ENCODE measurements at regions not wholly inside any gene's neighbourhood (a gene's known extent, or its start where the extent isn't known, plus 50 kb on each side); places are given as distances from the start of the nearest gene placed in this dataset.

DNA sequence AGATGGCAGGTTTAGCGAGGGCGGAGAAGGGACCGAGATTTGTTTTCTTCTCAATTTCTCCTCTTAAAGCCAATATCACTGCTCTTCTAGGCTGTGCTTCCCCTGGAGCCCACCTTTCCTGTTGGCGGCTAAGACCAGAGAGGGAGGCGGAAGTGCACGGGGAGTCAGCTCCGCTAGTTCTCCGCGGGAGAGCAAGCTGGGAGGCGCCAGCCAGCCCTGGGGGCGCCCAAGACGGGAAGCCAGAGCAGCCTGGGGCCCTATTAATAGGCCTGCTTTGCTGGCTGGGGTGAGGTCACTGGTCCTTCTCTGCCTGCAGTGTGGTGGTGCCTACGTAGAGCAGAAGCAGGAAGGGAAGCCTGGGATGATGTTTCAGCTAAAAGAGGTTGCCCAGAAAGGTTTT lies 61.6 kb downstream of the LSM5 start:
- Mint-ChIP-seq H3K4me1 (no peaks in the 10 kb centered on the region), H3K27ac (no peak overlapping the region), H3K4me3 (no peak overlapping the region), H3K9me3 (peaks cover 15% of the 10 kb centered on the region), H3K36me3 (peaks cover 6% of the 10 kb centered on the region), H3K27me3 (peaks cover 55% of the 10 kb centered on the region)

DNA sequence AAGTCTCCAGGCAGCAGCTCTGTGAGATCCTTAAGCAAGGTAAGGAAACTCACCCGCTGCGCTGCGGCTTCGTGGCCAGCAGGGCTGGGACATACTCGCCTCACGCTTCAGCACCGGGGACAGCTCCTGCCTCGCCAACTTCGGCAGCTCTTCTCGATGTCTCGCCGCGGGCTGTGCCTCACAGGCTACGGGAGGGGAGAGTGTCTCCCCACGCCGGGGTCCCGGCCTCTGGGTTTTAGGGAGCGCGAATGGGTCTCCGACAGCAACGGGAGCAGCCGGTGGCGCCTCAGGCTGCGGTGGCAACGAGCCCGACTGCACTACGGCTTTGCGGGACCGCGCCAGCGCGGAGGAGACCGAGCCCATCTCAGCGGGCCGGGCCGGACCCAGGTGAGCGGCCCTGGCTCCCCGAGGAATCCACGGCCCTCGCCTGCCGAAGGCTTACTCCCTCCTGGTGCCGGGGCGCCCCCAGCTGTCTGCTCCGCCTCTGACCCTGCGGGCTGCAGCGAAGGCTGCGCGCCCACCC lies 62.4 kb downstream of the LSM5 start:
- Mint-ChIP-seq H3K27ac (no peak overlapping the region), H3K4me3 (no peak overlapping the region), H3K27me3 (peaks cover 57% of the 10 kb centered on the region), H3K36me3 (peaks cover 6% of the 10 kb centered on the region), H3K4me1 (no peaks in the 10 kb centered on the region), H3K9me3 (peaks cover 15% of the 10 kb centered on the region)

DNA sequence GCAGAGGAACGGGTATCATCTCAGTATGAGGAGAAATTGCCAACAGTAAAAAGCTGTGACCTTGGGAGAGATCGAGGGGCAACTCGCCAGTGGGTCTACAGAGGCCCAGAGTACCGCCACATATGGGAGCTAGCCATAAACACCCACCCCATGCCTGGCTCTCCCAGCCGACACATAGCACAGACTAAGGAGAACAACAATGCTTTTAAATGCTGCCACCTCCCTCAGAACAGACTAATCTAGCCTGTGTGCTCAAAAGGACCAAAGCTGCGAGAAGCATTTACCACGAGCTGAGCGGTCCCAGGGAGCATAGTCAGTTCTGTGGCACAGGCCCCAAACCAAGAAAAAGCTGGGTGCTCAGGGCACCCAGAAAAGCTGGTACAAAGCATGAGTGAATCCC lies 73.3 kb downstream of the LSM5 start:
- H3K9me3 Mint-ChIP-seq, result no peaks in the 10 kb centered on the region
- no peaks in the 10 kb centered on the region for H3K4me1 Mint-ChIP-seq
- H3K4me3 Mint-ChIP-seq, result no peak overlapping the region
- no peak overlapping the region for H3K27ac Mint-ChIP-seq
- H3K36me3 Mint-ChIP-seq, result no peaks in the 10 kb centered on the region
- H3K27me3 Mint-ChIP-seq, result peaks cover 2% of the 10 kb centered on the region

DNA sequence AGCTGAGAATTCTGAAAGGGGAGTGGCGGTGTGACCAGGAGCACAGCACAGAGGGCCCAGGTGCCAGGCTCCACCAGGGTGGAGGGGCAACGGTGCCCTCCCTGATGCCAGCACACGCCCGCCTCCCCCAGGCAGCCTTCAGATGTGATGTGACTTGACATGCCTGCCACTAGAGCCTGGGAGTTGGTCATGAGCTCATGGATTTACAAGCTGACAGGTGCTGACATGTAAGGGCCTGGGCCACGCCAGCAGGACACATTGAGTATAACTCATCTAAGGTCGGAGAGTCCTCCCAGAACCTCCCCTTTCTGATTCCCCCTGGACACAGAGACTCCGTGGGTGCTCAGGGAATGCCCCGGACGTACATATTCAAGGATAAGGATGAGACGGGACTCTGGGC lies 74.2 kb downstream of the LSM5 start:
- no peaks in the 10 kb centered on the region for H3K4me1 Mint-ChIP-seq
- no peaks in the 10 kb centered on the region for H3K9me3 Mint-ChIP-seq
- no peak overlapping the region for H3K4me3 Mint-ChIP-seq
- no peak overlapping the region for H3K27ac Mint-ChIP-seq
- peaks cover 2% of the 10 kb centered on the region for H3K27me3 Mint-ChIP-seq
- H3K36me3 Mint-ChIP-seq, result no peaks in the 10 kb centered on the region

DNA sequence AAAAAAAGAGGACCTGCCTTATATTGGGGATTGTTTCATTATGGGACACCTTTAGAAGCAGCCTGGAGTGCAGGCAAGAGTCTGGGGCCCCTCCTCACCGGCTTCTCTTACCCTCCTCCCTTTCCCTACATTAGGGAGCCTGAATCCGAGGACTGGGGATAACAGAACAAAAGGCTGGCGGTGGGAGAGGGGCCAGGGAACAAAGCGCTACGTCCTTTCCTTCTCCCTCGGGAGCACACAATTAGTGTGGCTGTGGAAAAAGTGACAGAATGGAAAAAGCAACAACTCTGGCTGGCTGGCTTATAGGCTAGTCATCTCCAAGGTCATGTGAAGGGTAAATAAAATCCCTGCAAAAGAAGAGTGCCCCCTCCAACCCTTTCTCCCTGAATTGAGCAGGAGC lies 74.7 kb downstream of the LSM5 start:
- Mint-ChIP-seq H3K4me1 (no peaks in the 10 kb centered on the region), H3K27ac (no peak overlapping the region), H3K27me3 (peaks cover 2% of the 10 kb centered on the region), H3K4me3 (no peak overlapping the region), H3K36me3 (no peaks in the 10 kb centered on the region), H3K9me3 (no peaks in the 10 kb centered on the region)

DNA sequence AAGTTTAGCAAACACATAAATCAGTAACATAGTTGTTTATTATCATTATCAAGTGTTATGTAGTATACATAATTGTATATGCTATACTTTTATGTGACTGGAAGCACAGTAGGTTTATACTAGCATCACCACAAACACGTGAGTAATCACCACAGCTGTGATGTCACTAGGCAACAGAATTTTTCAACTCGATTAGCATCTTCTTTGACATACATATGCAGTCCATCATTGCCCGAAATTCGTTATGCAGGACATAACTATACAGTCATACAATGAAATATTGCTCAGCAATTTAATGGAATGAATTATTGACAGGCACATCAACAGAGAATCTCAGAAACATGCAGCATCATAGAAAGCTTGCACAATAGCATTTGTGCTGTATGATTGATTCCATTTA lies 77.7 kb downstream of the LSM5 start:
- H3K4me1 Mint-ChIP-seq, result no peaks in the 10 kb centered on the region
- H3K27me3 Mint-ChIP-seq, result peaks cover 2% of the 10 kb centered on the region
- no peaks in the 10 kb centered on the region for H3K36me3 Mint-ChIP-seq
- H3K9me3 Mint-ChIP-seq, result no peaks in the 10 kb centered on the region
- H3K4me3 Mint-ChIP-seq, result no peak overlapping the region
- no peak overlapping the region for H3K27ac Mint-ChIP-seq

DNA sequence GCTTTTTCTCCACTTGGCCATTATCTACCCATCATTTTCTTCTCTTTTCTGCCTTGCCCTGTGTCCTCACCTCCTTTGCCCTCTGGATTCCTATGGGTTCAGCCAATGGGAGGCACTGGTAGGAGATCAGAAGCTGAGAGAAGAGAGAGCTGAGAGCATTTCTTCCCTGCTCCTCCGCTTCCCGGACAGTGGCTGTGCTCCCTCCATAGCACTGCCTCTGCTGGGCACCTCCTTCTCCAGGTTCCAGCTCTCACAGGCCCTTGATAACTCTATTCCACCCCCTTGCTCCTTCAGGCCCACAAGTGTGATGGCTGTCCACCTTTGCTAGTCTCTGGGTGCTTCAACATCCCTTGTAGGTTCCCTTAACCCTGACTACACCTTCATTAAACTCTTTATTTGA lies 79.6 kb downstream of the LSM5 start:
- H3K9me3 Mint-ChIP-seq, result no peaks in the 10 kb centered on the region

DNA sequence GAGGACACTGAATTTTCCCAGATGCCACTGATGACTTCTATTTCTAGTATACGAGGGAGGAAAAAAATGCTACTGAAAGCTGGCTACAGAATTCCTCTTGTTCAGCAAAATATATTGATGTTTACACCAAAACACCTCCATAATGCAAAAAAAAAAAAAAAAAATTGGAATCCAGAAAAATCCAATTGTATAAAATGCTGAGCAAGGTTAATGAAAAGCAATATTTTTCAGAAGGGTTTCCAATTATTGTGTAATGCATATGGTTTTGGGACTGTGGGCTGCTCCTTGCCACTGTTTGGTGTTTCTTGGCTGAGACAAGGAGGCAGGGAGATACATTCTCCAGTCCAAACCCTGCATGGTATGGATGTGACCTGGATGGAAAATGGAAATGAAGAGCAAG lies 83.8 kb downstream of the LSM5 start:
- Mint-ChIP-seq H3K4me3 (no peak overlapping the region), H3K27me3 (peaks cover 4% of the 10 kb centered on the region), H3K4me1 (no peaks in the 10 kb centered on the region), H3K27ac (no peak overlapping the region), H3K36me3 (no peaks in the 10 kb centered on the region), H3K9me3 (no peaks in the 10 kb centered on the region)

More for the DNA sequence above, 79.6 kb downstream of the LSM5 start:
- H3K4me3 Mint-ChIP-seq, result no peak overlapping the region
- no peaks in the 10 kb centered on the region for H3K36me3 Mint-ChIP-seq
- H3K4me1 Mint-ChIP-seq, result no peaks in the 10 kb centered on the region
- H3K27me3 Mint-ChIP-seq, result peaks cover 4% of the 10 kb centered on the region
- H3K27ac Mint-ChIP-seq, result no peak overlapping the region

DNA sequence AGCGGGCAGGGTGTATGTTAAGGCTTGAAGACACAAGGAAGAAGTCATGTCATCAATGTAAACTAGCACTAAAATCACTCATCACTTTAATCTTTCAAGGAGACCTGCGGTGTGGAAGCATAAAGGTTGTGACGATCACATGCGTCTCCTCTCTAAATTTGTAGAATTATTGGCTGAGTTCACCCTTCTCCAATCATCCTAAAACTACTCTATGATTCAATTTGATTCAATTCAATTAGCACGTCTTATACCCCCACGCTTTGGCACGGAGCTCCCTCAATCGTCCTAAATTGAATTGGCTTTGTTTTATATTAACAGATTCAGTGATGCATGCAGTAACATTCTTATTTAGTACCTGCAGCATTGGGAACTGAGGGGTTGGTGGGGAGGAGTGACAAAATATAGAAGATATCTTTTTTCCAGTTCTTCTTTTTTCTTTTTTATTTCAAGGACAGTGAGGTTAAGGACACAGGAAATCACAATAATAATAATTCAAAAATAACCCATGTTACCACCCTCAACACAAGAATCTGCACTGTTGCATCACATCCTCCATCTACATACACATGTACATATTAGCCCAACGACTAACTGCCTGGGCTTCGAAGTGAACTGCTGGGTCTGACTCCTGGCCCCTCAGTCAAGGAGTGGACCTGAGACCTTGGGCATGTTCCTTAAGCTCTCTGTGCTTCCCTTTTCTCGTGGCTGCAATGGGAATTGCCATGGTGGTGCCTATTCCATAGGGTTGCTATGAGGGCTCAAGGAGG lies 86.5 kb downstream of the LSM5 start:
- Mint-ChIP-seq H3K36me3 (no peaks in the 10 kb centered on the region), H3K4me1 (no peaks in the 10 kb centered on the region), H3K27me3 (peaks cover 4% of the 10 kb centered on the region), H3K9me3 (no peaks in the 10 kb centered on the region), H3K4me3 (no peak overlapping the region), H3K27ac (no peak overlapping the region)

DNA sequence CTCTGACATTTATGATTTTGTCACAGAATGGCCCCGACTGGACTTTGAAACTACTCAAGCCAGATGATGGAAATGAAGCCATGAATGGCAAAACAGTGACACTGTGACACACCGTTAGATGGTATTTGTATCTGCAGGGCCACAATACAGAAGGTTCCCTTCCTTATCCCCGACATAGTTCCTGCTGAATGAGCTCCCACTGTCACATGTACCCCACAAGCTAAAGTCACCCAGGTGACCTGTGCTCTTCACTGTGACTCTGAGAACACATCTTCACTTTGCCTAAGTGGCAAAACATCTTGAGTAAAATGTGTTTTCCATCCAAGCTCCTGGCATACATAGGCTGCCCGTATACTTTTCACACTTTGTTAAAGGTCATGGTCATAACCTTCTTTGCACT lies 89.5 kb downstream of the LSM5 start:
- Mint-ChIP-seq H3K27ac (no peak overlapping the region), H3K9me3 (no peaks in the 10 kb centered on the region), H3K27me3 (no peaks in the 10 kb centered on the region), H3K36me3 (no peaks in the 10 kb centered on the region), H3K4me1 (no peaks in the 10 kb centered on the region), H3K4me3 (no peak overlapping the region)

DNA sequence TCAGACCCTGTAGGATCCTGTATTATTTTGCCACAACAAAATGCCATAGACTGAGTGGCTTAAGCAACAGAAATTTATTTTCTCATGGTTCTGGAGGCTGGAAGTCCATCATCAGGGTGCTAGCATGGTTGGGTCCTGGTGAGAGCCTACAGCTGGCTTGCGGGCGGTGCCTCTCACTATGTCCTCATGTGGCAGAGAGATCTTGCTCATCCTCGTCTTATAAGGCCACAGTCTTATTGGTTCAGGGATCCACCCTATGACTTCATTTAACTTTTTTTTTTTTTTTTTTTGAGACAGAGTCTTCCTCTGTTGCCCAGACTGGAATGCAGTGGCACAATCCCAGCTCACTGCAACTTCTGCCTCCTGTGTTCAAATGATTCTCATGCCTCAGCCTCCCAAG lies 90.9 kb downstream of the LSM5 start:
- Mint-ChIP-seq H3K27me3 (no peaks in the 10 kb centered on the region), H3K9me3 (no peaks in the 10 kb centered on the region), H3K36me3 (no peaks in the 10 kb centered on the region), H3K4me1 (no peaks in the 10 kb centered on the region), H3K27ac (no peak overlapping the region), H3K4me3 (no peak overlapping the region)

DNA sequence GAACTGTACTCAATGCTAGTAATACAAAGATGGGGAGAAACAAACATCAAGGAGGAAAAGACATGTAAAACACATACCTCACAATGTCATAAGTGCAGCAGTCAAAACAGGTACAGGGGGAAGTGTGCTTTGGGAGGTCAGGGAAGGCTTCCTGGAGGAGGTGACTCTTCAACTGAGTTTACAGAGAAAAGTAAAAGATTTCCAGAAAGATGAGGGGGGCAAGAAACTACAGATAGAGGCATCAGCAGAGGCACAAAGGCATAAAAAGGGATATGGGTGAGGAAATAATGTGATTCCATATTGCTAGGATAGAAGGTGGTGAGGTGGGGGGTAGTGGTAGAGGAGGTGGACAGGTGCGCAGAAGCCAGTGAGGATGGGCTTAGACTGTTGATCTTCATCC lies 95.0 kb downstream of the LSM5 start:
- Mint-ChIP-seq H3K27me3 (no peaks in the 10 kb centered on the region), H3K27ac (no peak overlapping the region), H3K4me3 (no peak overlapping the region), H3K4me1 (no peaks in the 10 kb centered on the region), H3K36me3 (no peaks in the 10 kb centered on the region), H3K9me3 (no peaks in the 10 kb centered on the region)

DNA sequence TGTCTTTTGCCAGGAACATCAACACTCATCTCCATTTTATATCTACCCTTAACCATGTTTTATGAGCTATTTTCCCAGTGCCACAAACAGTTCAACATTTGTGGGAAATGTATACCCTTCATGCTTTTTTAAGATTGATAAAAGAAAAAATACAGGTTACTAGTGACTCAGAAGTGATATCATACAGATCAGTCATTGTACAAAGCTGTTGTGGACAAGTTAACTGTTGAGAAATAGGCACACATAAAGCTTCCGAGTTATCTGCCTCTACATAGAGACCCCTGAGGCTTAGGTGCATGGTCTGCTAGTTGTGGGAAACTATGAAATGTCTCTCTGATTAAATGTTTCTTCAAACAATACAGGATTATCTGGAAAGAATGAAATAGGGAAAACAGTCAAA lies 96.3 kb downstream of the LSM5 start:
- Mint-ChIP-seq H3K4me1 (no peaks in the 10 kb centered on the region), H3K27ac (no peak overlapping the region), H3K27me3 (no peaks in the 10 kb centered on the region), H3K36me3 (no peaks in the 10 kb centered on the region), H3K9me3 (no peaks in the 10 kb centered on the region), H3K4me3 (no peak overlapping the region)

DNA sequence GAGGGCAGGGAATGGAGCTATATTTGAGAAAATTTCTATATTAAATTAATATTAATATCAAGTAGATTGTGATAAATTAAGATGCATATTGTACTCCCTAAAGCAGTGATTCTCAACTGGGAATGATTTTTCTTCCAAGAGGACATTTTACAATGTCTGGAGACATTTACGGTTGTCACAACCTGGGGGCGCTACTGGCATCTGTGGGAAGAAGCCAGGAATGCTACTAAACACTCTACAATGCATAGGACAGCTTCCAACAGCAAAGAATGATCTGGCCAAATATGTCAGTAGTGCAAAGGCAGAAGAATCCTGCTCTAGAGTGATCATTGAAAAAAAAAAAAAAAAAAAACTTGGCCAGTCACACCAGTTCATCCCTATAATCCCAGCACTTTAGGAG lies 100.0 kb downstream of the LSM5 start:
- H3K36me3 Mint-ChIP-seq, result no peaks in the 10 kb centered on the region
- no peaks in the 10 kb centered on the region for H3K27me3 Mint-ChIP-seq
- H3K9me3 Mint-ChIP-seq, result no peaks in the 10 kb centered on the region
- no peaks in the 10 kb centered on the region for H3K4me1 Mint-ChIP-seq
- H3K27ac Mint-ChIP-seq, result no peak overlapping the region
- no peak overlapping the region for H3K4me3 Mint-ChIP-seq

DNA sequence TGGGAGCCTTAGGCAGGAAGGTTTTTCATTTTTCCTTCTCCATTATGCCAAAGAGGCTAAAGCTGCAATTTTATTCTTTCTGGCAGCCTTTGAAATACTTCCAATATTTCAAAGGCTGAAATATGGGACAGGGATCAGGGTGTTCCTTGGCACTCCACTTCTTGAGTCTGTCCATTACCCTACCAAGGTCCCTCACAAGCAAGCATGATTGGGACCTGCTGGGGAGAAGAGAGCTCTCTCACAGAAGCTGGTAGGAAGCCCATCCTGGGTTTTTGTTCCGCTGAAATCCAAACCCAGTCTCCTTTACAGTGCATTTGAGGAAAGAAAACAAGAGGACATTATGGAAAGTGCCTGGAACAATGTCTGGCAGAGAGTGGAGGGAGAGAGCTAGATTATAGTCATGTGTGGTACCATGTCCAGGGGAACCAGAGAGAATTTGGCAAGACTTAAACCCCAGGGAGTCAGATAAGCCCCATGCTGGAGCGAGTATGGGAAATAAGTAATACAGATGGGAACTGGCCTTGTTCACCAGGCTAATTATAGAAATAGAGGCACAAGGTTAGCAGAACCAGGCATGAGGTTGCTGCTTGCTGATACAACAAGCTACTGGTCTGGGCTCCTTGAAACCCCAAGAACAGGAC lies 104.7 kb downstream of the LSM5 start:
- Mint-ChIP-seq H3K27ac (no peak overlapping the region), H3K4me3 (no peak overlapping the region), H3K27me3 (peaks cover 33% of the 10 kb centered on the region), H3K9me3 (no peaks in the 10 kb centered on the region), H3K4me1 (no peaks in the 10 kb centered on the region), H3K36me3 (no peaks in the 10 kb centered on the region)

DNA sequence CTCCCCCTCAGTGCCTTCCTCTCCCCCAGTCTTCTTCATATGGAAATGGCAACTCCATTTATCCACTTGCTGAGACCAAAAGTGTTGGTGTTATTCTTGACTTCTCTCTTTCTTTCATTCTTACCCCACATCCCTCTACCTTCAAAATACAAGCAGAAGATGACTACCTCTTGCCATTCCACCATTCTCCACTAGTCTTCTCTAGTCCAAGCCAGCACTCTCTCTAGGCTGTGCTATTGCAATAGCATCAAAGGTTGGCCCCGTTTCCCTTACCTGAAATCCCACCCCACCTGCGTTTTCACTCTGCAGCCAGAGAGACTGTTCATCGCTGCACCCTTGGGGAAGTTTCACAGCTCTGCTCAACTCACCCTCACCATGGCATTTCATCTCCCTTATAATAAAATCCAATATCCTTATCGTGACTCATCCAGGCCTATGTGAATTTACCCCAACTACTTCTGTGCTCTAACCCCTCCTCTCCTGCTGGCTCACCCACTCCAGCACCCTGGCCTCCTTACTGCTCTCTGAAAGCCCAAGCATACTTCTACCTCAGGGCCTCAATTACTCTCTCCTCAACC lies 109.1 kb downstream of the LSM5 start:
- H3K27me3 Mint-ChIP-seq, result peaks cover 33% of the 10 kb centered on the region
- H3K36me3 Mint-ChIP-seq, result no peaks in the 10 kb centered on the region
- no peak overlapping the region for H3K27ac Mint-ChIP-seq
- H3K9me3 Mint-ChIP-seq, result no peaks in the 10 kb centered on the region
- H3K4me1 Mint-ChIP-seq, result no peaks in the 10 kb centered on the region
- no peak overlapping the region for H3K4me3 Mint-ChIP-seq
